ENCODE measurements at regions not wholly inside any gene's neighbourhood (a gene's known extent, or its start where the extent isn't known, plus 50 kb on each side); places are given as distances from the start of the nearest gene placed in this dataset.

DNA sequence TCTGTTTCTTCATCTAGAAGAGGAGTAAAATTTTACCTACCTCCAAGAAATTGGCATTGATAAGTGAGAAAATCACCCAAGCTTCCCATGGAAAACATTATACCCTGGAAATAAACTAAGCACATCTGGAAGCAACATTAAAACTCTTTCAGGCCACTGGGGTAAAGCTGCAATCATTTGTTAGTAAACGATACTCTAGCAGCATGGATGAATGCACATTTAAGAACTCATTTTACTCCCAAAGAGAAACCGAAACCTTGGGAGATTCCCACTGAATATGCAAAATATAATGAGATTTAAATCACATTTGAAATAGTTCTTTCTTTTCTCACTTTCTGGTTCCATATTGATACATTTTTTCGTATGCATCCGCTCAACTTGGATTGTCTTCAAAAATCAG is 467.5 kb downstream of the EFNA5 start:
- ATAC-seq (ENCODE audit: low FRiP score in 2 of 2) (no peak), DNase-seq (no peak)
- no peaks in the 10 kb centered on the region for H3K27me3 ChIP-seq
- no peaks in the 10 kb centered on the region for H3K4me1 ChIP-seq
- H3K27ac ChIP-seq, result no peak overlapping the region
- no peaks in the 10 kb centered on the region for H3K9me3 ChIP-seq
- no peaks in the 10 kb centered on the region for H3K36me3 ChIP-seq
- WGBS, 2 donors, result 82 to 89% methylated on average over 4 of the region's 4 CpGs
- TF ChIP-seq, protein P1, sequence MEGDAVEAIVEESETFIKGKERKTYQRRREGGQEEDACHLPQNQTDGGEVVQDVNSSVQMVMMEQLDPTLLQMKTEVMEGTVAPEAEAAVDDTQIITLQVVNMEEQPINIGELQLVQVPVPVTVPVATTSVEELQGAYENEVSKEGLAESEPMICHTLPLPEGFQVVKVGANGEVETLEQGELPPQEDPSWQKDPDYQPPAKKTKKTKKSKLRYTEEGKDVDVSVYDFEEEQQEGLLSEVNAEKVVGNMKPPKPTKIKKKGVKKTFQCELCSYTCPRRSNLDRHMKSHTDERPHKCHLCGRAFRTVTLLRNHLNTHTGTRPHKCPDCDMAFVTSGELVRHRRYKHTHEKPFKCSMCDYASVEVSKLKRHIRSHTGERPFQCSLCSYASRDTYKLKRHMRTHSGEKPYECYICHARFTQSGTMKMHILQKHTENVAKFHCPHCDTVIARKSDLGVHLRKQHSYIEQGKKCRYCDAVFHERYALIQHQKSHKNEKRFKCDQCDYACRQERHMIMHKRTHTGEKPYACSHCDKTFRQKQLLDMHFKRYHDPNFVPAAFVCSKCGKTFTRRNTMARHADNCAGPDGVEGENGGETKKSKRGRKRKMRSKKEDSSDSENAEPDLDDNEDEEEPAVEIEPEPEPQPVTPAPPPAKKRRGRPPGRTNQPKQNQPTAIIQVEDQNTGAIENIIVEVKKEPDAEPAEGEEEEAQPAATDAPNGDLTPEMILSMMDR (IDR thresholded peaks at IDR 0.05), result no peak
- TF ChIP-seq POLR2AphosphoS5 (IDR thresholded peaks at IDR 0.05) (no peak), EP300 (IDR thresholded peaks at IDR 0.05) (no peak), POLR2A (IDR thresholded peaks at IDR 0.05) (no peak)
- H3K4me3 ChIP-seq, result no peak overlapping the region

DNA sequence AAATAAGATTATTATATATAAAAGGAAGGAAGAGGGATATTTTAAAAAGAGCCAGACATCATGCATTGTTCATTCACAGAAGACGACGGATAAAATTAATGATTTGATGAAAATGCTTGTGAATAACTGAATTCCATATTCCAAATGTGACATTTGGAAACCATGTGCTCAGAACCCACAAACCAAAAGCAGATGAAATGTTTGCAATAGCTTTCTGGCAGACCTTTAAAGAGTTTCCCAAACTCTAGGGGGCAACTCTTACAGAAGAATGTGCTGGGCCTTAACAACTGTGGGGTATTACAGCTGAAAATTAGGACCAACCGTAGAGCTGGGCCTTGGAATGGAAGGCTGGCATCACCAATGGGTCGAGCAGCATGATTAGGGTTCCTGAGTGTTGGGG is 471.0 kb downstream of the EFNA5 start:
- ATAC-seq (ENCODE audit: low FRiP score in 2 of 2) (no peak), DNase-seq (no peak)
- TF ChIP-seq, protein P1 (IDR thresholded peaks at IDR 0.05), result no peak
- TF ChIP-seq POLR2A (IDR thresholded peaks at IDR 0.05), result no peak
- Histone ChIP-seq H3K36me3 (no peaks in the 10 kb centered on the region), H3K27ac (no peak overlapping the region), H3K4me3 (no peak overlapping the region), H3K9me3 (no peaks in the 10 kb centered on the region), H3K27me3 (no peaks in the 10 kb centered on the region), H3K4me1 (no peaks in the 10 kb centered on the region)
- 67 to 79% methylated on average over 4 of the region's 4 CpGs for WGBS, 2 donors

DNA sequence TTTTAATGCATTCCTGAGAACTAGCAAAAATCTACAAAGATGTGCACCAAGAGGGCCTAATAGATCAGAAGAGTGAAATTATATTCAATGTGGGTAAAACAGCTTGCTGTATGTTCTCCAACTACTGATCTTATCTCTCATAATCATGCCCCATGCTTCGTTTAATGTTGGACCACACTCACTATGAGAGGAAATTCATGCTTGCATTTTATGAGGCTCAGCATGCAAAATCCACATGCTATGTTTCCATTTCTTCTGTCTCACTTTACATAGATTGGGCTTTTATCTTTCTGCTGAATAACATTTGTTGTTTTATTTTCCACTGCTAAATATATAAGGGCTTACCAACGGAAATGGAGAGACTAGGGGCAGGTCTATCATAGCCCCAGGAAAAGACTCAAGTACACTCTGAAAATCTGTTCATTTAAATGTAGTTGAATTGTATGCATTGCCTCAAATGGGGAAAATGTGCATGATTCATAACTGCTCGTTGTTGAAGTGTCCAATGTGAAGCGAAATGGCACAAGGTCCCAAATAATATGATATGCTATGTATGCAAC is 474.2 kb downstream of the EFNA5 start:
- Histone ChIP-seq H3K27me3 (no peaks in the 10 kb centered on the region), H3K9me3 (no peaks in the 10 kb centered on the region), H3K27ac (no peak overlapping the region), H3K4me3 (no peak overlapping the region), H3K4me1 (no peaks in the 10 kb centered on the region), H3K36me3 (no peaks in the 10 kb centered on the region)
- TF ChIP-seq EP300 (IDR thresholded peaks at IDR 0.05) (no peak), POLR2A (IDR thresholded peaks at IDR 0.05) (no peak), POLR2AphosphoS5 (IDR thresholded peaks at IDR 0.05) (no peak)
- TF ChIP-seq, protein P1 (IDR thresholded peaks at IDR 0.05), result no peak
- DNase-seq, result no peak
- 77 to 83% methylated on average over 4 of the region's 4 CpGs for WGBS, 2 donors
- no peak for ATAC-seq (ENCODE audit: low FRiP score in 2 of 2)

DNA sequence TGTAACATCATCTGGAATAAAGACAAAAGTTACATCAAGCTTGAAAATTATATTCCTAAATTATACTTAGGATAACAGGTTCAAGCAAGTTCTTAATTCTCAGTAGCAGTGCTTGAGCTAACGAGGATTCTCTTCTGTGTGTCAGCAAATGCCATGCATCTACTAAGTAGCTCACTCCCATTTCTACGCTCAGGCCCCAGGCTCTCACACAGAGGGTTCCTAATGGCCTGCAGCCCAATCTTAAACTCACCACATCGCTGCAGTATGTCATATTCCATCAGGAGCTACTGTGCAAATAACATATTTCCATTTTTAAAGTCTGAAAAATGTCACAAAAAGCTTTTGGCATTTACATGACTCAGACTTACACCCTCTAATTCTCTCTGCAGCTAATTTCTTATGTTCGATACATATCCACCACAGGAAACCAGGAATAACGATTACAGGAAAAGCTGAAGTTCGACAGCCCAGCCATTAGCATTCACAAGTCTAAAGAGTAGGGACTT is 474.8 kb downstream of the EFNA5 start:
- ATAC-seq (ENCODE audit: low FRiP score in 2 of 2) (no peak), DNase-seq (no peak)
- H3K4me3 ChIP-seq, result no peak overlapping the region
- WGBS, 2 donors, result 81 to 85% methylated on average over 6 of the region's 6 CpGs
- no peaks in the 10 kb centered on the region for H3K36me3 ChIP-seq
- H3K27ac ChIP-seq, result no peak overlapping the region
- no peak for TF ChIP-seq POLR2AphosphoS5 (IDR thresholded peaks at IDR 0.05)
- TF ChIP-seq EP300 (IDR thresholded peaks at IDR 0.05), result no peak
- no peak for TF ChIP-seq POLR2A (IDR thresholded peaks at IDR 0.05)
- TF ChIP-seq, protein P1 (IDR thresholded peaks at IDR 0.05), result no peak
- no peaks in the 10 kb centered on the region for H3K4me1 ChIP-seq
- H3K27me3 ChIP-seq, result no peaks in the 10 kb centered on the region
- H3K9me3 ChIP-seq, result no peaks in the 10 kb centered on the region

DNA sequence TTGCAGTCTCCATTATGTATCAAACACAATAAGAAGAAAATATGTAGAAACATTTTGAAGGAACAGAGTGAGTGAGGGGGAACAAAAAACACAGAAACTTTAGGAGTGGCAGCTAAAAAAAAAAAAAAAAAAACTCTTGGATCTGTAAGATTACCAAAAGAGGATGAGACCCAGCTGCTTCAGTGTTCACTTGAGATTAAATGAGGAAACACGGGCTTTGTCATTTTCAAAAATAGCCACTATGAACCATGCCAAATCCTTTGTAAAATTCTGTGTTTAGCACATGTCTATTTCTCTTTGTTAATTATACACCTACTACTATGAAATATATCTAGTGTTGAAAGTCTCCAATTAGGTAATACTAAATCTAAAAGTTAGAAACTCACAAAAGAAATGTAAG is 485.9 kb downstream of the EFNA5 start:
- Histone ChIP-seq H3K4me1 (no peaks in the 10 kb centered on the region), H3K9me3 (no peaks in the 10 kb centered on the region), H3K27ac (no peak overlapping the region), H3K36me3 (no peaks in the 10 kb centered on the region), H3K27me3 (no peaks in the 10 kb centered on the region), H3K4me3 (no peak overlapping the region)
- DNase-seq, result no peak
- TF ChIP-seq, protein P1 (IDR thresholded peaks at IDR 0.05), result no peak
- no peak for TF ChIP-seq POLR2A (IDR thresholded peaks at IDR 0.05)
- TF ChIP-seq EP300 (IDR thresholded peaks at IDR 0.05), result no peak
- TF ChIP-seq POLR2AphosphoS5 (IDR thresholded peaks at IDR 0.05), result no peak
- WGBS, 2 donors, result 68 to 70% methylated on average over 1 of the region's 1 CpG
- no peak for ATAC-seq (ENCODE audit: low FRiP score in 2 of 2)
